GM23338 (cell line): ENCODE measurements at regions not wholly inside any gene's neighbourhood (a gene's known extent, or its start where the extent isn't known, plus 50 kb on each side); places are given as distances from the start of the nearest gene placed in this dataset.

Experiments
- ATAC-seq: fragments of 200-7000 bp; cut with Tn5 transposase; 3 replicates; pipeline ENCODE4 v1.9.1; 2020
- DNase-seq: peaks from one replicate; pipeline ENCODE4 v3.0.0-alpha.2; 2015; ENCODE audit warnings: low spot score
- H2AFZ ChIP-seq: fragments of 200-600 bp; sonication (generic); 2 replicates; pipeline ENCODE4 v1.8.0; 2016; ENCODE audit warnings: antibody characterized with exemption, mild to moderate bottlenecking, moderate library complexity
- H3F3A ChIP-seq: fragments of 200-600 bp; sonication (generic); replicated peaks from 2 replicates; pipeline ENCODE4 v1.8.0; 2017; ENCODE audit warnings: antibody characterized with exemption, mixed run types, low read depth
- H3K27ac ChIP-seq: fragments of 200-600 bp; sonication (generic); 2 replicates; pipeline ENCODE4 v1.6.1; 2016; ENCODE audit warnings: low read depth
- H3K27me3 ChIP-seq: fragments of 200-600 bp; sonication (generic); 2 replicates; pipeline ENCODE4 v1.8.0; 2016; ENCODE audit warnings: mild to moderate bottlenecking, mixed run types, moderate library complexity; ENCODE audit not compliant: insufficient read depth
- H3K36me3 ChIP-seq: fragments of 200-600 bp; sonication (generic); 2 replicates; pipeline ENCODE4 v1.8.0; 2016; ENCODE audit warnings: mild to moderate bottlenecking; ENCODE audit not compliant: insufficient read depth
- H3K4me1 ChIP-seq: fragments of 200-600 bp; sonication (generic); 2 replicates; pipeline ENCODE4 v1.8.0; 2016; ENCODE audit warnings: mild to moderate bottlenecking, moderate library complexity; ENCODE audit not compliant: insufficient read depth
- H3K4me2 ChIP-seq: fragments of 200-600 bp; sonication (generic); 2 replicates; pipeline ENCODE4 v1.7.1; 2017; ENCODE audit warnings: mixed run types
- H3K4me3 ChIP-seq: fragments of 200-600 bp; sonication (generic); 2 replicates; pipeline ENCODE4 v1.6.1; 2016; ENCODE audit warnings: mixed run types
- H3K79me2 ChIP-seq: fragments of 200-600 bp; sonication (generic); replicated peaks from 2 replicates; pipeline ENCODE4 v1.8.0; 2017; ENCODE audit warnings: mild to moderate bottlenecking; ENCODE audit not compliant: insufficient read depth
- H3K9me2 ChIP-seq: fragments of 200-600 bp; sonication (generic); 2 replicates; pipeline ENCODE4 v1.8.0; 2017; ENCODE audit not compliant: insufficient read depth
- H4K20me1 ChIP-seq: fragments of 200-600 bp; sonication (generic); replicated peaks from 2 replicates; pipeline ENCODE4 v1.8.0; 2017; ENCODE audit warnings: mild to moderate bottlenecking; ENCODE audit not compliant: insufficient read depth
- H3K27ac Mint-ChIP-seq: 2 replicates; pipeline ENCODE4 v1.8.0; 2020; ENCODE audit warnings: inconsistent platforms, mild to moderate bottlenecking, moderate library complexity, mixed read lengths
- H3K27me3 Mint-ChIP-seq: 3 replicates; pipeline ENCODE4 v1.8.0; 2022; ENCODE audit warnings: low read depth, mild to moderate bottlenecking, moderate library complexity, mixed read lengths, inconsistent platforms; ENCODE audit not compliant: insufficient read depth, poor library complexity
- H3K36me3 Mint-ChIP-seq: 3 replicates; pipeline ENCODE4 v1.8.0; 2021; ENCODE audit warnings: low read depth, mild to moderate bottlenecking, inconsistent platforms, moderate library complexity, mixed read lengths
- H3K4me1 Mint-ChIP-seq: 3 replicates; pipeline ENCODE4 v1.8.0; 2020; ENCODE audit warnings: mild to moderate bottlenecking, inconsistent platforms, mixed read lengths
- H3K4me3 Mint-ChIP-seq: 3 replicates; pipeline ENCODE4 v1.8.0; 2021; ENCODE audit warnings: moderate library complexity, mild to moderate bottlenecking, inconsistent platforms, mixed read lengths
- H3K9me3 Mint-ChIP-seq: 3 replicates; pipeline ENCODE4 v1.8.0; 2020; ENCODE audit warnings: moderate library complexity, mild to moderate bottlenecking, inconsistent platforms, mixed read lengths
- CREB1 ChIP-seq: fragments of 250-450 bp; sonication (Bioruptor Pico); IDR thresholded peaks from 2 replicates; pipeline ENCODE4 v1.5.0; 2020; ENCODE audit warnings: low read depth, mild to moderate bottlenecking, moderate library complexity
- EZH2 ChIP-seq: fragments of 200-600 bp; sonication (generic); IDR thresholded peaks from one replicate; pipeline ENCODE4 v1.8.0; 2017; ENCODE audit warnings: antibody characterized with exemption, mild to moderate bottlenecking, low read depth; ENCODE audit not compliant: unreplicated experiment
- EZH2phosphoT487 ChIP-seq: fragments of 200-600 bp; sonication (generic); IDR thresholded peaks from one replicate; pipeline ENCODE4 v1.8.1; 2018; ENCODE audit warnings: antibody characterized with exemption; ENCODE audit not compliant: unreplicated experiment
- NANOG ChIP-seq: IDR thresholded peaks from 2 replicates; pipeline ENCODE4 v1.6.1; 2016; ENCODE audit warnings: antibody characterized with exemption, borderline replicate concordance
- POLR2AphosphoS5 ChIP-seq: IDR thresholded peaks from 2 replicates; pipeline ENCODE4 v1.6.1; 2016; ENCODE audit warnings: antibody characterized with exemption, low read depth
- REST ChIP-seq: IDR thresholded peaks from one replicate; pipeline ENCODE4 v1.6.1; 2018; ENCODE audit warnings: antibody characterized with exemption; ENCODE audit not compliant: unreplicated experiment
- STAT1 ChIP-seq: IDR thresholded peaks from one replicate; pipeline ENCODE4 v1.6.1; 2016; ENCODE audit warnings: antibody characterized with exemption; ENCODE audit not compliant: unreplicated experiment
- ZNF114 ChIP-seq: fragments of 250-450 bp; sonication (Bioruptor Pico); IDR thresholded peaks from 2 replicates; pipeline ENCODE4 v1.5.0; 2020; ENCODE audit warnings: mild to moderate bottlenecking, moderate library complexity
- ZNF331 ChIP-seq: fragments of 250-450 bp; sonication (Bioruptor Pico); IDR thresholded peaks from 2 replicates; pipeline ENCODE4 v1.5.0; 2020; ENCODE audit warnings: low read depth, mild to moderate bottlenecking, moderate library complexity
- ZNF462 ChIP-seq: fragments of 250-450 bp; sonication (Bioruptor Pico); IDR thresholded peaks from 2 replicates; pipeline ENCODE4 v1.5.0; 2020; ENCODE audit warnings: mild to moderate bottlenecking, moderate library complexity

- TF ChIP-seq ZNF462 (no peak), EZH2 (no peak), EZH2phosphoT487 (no peak), NANOG (no peak)
Measured at GRCh38 chr10:30786131-30786530, 156.6 kb upstream of the LYZL2 start (continued).

GRCh38 chr10:30784897-30785605, 155.5 kb upstream of the LYZL2 start:
- peak; percentile 80 for ATAC-seq
- no peaks in the 10 kb centered on the region for H3K9me2 ChIP-seq
- Mint-ChIP-seq H3K27ac (no peak overlapping the region), H3K4me3 (peak overlapping the region; percentile 85), H3K27me3 (peaks cover 15% of the 10 kb centered on the region), H3K4me1 (peaks cover 9% of the 10 kb centered on the region), H3K9me3 (no peaks in the 10 kb centered on the region; the same call in 2 of the 3 replicates), H3K36me3 (no peaks in the 10 kb centered on the region; the same call in 2 of the 3 replicates)
- H3K4me2 ChIP-seq = peak overlapping the region; percentile 93
- peak; percentile 94 for DNase-seq
- H3K27ac ChIP-seq = peak overlapping the region; percentile 86
- no peaks in the 10 kb centered on the region for H3K79me2 ChIP-seq
- peaks cover 3% of the 10 kb centered on the region; the same call in 1 of the 2 replicates for H3F3A ChIP-seq
- H3K36me3 ChIP-seq = no peaks in the 10 kb centered on the region; the same call in 1 of the 2 replicates
- H4K20me1 ChIP-seq = no peaks in the 10 kb centered on the region
- peak overlapping the region; percentile 69 for H2AFZ ChIP-seq
- H3K4me3 ChIP-seq = peak overlapping the region; percentile 76
- H3K27me3 ChIP-seq = peaks cover 13% of the 10 kb centered on the region
- TF ChIP-seq NANOG = no peak
- peak; percentile 40; the same call in 1 of the 2 replicates for TF ChIP-seq POLR2AphosphoS5
- no peak for TF ChIP-seq REST
- no peak for TF ChIP-seq STAT1
- TF ChIP-seq ZNF114 (CRISPR knock-in tag) = no peak
- no peak for TF ChIP-seq ZNF331
- peak; percentile 85 for TF ChIP-seq CREB1 (CRISPR knock-in tag)
- peaks cover 7% of the 10 kb centered on the region for H3K4me1 ChIP-seq
